ENCODE measurements at regions not wholly inside any gene's neighbourhood (a gene's known extent, or its start where the extent isn't known, plus 50 kb on each side); places are given as distances from the start of the nearest gene placed in this dataset.

DNA sequence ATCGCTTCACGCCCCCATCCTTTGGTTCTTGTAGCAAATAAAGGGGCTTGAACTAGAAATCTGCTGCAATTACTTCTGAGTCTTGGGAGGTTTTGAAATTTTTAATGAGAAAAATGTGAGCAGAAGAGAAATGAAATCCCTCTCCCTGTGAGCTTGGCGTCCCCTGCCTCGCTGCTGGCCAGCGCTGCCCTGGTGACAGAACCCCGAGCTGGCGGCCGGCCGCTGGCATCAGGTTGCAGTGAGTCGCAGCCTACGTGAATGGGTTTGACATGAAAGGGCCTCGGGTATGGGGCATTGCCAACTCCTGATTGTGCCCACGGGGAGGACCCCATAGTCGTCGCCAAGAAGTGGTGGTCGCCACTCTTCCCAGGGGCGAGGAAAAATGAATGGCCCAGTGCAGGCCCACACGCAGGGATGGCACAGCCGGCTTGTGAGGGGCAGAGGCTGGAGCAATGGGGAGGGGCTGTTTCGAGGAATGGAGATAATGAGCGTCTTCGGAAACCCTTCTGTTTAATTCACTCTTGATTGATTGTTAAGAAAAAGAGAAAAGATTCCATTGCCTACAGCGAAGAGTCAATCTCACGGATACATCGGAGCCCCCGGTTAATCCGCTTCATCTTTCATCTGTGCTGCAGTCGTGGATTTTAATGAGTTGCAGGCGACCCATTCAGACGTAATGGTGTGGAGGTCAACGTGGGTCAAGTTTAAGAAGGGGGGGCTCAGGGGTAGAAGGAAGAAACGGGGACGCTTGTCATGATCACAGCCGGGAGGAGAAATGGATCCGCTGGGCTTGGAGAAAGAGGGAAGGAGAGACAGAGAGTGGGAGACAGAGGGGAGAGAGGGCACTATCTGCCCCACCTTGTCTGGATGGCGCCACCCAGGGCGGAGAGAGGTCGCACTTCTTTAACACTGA lies 380.1 kb downstream of the THBS2 start:
- TF ChIP-seq, protein P1, sequence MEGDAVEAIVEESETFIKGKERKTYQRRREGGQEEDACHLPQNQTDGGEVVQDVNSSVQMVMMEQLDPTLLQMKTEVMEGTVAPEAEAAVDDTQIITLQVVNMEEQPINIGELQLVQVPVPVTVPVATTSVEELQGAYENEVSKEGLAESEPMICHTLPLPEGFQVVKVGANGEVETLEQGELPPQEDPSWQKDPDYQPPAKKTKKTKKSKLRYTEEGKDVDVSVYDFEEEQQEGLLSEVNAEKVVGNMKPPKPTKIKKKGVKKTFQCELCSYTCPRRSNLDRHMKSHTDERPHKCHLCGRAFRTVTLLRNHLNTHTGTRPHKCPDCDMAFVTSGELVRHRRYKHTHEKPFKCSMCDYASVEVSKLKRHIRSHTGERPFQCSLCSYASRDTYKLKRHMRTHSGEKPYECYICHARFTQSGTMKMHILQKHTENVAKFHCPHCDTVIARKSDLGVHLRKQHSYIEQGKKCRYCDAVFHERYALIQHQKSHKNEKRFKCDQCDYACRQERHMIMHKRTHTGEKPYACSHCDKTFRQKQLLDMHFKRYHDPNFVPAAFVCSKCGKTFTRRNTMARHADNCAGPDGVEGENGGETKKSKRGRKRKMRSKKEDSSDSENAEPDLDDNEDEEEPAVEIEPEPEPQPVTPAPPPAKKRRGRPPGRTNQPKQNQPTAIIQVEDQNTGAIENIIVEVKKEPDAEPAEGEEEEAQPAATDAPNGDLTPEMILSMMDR (IDR thresholded peaks at IDR 0.05), result no peak
- TF ChIP-seq POLR2A (IDR thresholded peaks at IDR 0.05), result no peak
